Endothelial cell of umbilical vein (primary cell): ENCODE measurements at regions not wholly inside any gene's neighbourhood (a gene's known extent, or its start where the extent isn't known, plus 50 kb on each side); places are given as distances from the start of the nearest gene placed in this dataset.
"Not testable (repeated sequence)": the region's sequence is repeated elsewhere in the genome, so short reads cannot be mapped to it uniquely, and the experiment has no call there.

Experiments
- EZH2 ChIP-seq: IDR thresholded peaks from 2 replicates; pipeline ENCODE4 v1.6.1; 2012; ENCODE audit warnings: borderline replicate concordance, low read depth, mild to moderate bottlenecking, moderate library complexity, low read length, inconsistent platforms; ENCODE audit not compliant: severe bottlenecking
- JUN ChIP-seq: IDR thresholded peaks from 2 replicates; pipeline ENCODE4 v1.6.1; 2011; ENCODE audit warnings: borderline replicate concordance, low read depth; ENCODE audit not compliant: insufficient read length, insufficient read depth
- POLR2A ChIP-seq: IDR thresholded peaks from 2 replicates; pipeline ENCODE4 v1.6.1; 2012; ENCODE audit warnings: low read depth, mild to moderate bottlenecking, control low read depth, low read length
- POLR2AphosphoS5 ChIP-seq: IDR thresholded peaks from 2 replicates; pipeline ENCODE4 v1.6.1; 2012; ENCODE audit warnings: low read depth, mild to moderate bottlenecking, control low read depth, low read length, moderate library complexity; ENCODE audit not compliant: insufficient read depth
- TF ChIP-seq, protein P1 (sequence below), 2 donors: IDR thresholded peaks; 1 replicate in 1 of 2; 2 replicates in 1 of 2; pipeline ENCODE4 v1.5.1; 2011; ENCODE audit warnings: low read length in 2 of 2, mild to moderate bottlenecking in 2 of 2, moderate library complexity in 2 of 2, control low read depth in 1 of 2, inconsistent platforms in 1 of 2, low read depth in 1 of 2; ENCODE audit not compliant: insufficient read depth in 1 of 2; ENCODE audit errors: extremely low read depth in 1 of 2

DNA sequence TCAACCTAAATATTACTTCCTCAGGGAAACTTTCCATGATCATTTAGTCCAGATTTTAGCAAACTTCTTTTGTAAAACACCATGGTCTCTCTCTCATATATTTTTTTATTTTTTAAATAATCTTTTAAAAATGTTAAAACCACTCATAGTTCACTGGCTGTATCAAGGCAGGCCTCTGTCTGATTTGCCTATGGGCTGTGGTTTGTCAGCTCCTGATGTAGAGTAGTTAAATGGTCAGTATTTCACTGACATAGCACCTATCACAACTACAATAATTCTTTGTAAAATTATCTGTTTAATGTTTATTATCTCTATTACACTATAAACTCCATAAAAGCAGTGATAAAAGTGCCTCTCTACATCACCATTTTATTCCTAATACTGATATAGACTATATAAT is 108.9 kb downstream of the DDX11 start:
- TF ChIP-seq, protein P1, sequence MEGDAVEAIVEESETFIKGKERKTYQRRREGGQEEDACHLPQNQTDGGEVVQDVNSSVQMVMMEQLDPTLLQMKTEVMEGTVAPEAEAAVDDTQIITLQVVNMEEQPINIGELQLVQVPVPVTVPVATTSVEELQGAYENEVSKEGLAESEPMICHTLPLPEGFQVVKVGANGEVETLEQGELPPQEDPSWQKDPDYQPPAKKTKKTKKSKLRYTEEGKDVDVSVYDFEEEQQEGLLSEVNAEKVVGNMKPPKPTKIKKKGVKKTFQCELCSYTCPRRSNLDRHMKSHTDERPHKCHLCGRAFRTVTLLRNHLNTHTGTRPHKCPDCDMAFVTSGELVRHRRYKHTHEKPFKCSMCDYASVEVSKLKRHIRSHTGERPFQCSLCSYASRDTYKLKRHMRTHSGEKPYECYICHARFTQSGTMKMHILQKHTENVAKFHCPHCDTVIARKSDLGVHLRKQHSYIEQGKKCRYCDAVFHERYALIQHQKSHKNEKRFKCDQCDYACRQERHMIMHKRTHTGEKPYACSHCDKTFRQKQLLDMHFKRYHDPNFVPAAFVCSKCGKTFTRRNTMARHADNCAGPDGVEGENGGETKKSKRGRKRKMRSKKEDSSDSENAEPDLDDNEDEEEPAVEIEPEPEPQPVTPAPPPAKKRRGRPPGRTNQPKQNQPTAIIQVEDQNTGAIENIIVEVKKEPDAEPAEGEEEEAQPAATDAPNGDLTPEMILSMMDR (IDR thresholded peaks at IDR 0.05; ENCODE audit: extremely low read depth in 1 of 2, insufficient read depth in 1 of 2, low read depth in 1 of 2, low read length in 2 of 2), result not testable (repeated sequence)
- TF ChIP-seq POLR2AphosphoS5, POLR2A, JUN, EZH2: not testable (repeated sequence)
